Brain pericyte (primary cell): ENCODE measurements at regions not wholly inside any gene's neighbourhood (a gene's known extent, or its start where the extent isn't known, plus 50 kb on each side); places are given as distances from the start of the nearest gene placed in this dataset.

ENCODE experiments used
- DNase-seq: peaks from one replicate; pipeline ENCODE4 v3.0.0-alpha.2; 2012; ENCODE audit warnings: low read depth, low spot score

DNA sequence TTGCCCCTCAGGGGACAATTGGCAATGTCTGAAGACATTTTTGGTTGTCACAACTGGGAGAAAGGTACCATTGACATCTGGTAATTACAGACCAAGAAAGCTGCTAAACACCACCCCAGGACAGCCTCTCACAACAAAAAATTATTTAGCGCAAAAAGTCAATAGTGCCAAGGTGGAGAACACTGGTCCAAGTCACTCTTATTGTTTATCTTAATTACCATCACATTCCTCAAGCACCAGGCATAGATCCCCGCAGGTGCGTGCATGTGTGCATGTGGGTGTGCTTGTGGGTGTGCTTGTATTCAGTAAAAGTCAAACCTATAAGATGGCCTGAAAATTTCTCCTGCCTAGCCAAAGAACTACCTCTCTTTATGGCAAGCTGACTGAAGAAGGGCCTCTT, 74.9 kb upstream of the WDR75 start:
- no peak for DNase-seq

- DNase-seq: no peak
These were observed 73.9 kb upstream of the WDR75 start for GRCh38 chr2:189367343-189367742.

DNA sequence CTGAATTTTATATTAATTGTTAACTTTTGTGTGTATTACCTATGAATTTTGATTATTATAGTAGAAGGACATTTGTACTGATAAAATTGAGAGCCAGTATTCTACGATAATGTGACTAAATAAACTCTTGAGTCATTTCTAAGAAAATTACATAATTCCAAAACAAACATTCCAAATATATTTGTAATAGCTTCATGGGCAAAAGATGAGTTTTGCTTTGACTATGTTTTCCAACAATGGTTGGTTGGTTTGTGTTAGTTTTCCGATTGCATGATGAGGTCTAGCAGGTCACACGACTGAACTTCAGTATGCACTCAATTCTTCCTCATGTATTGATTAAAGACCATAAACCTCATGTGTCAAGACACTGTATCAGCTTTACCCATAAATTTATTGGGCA, 71.7 kb upstream of the WDR75 start:
- DNase-seq: no peak

- DNase-seq: no peak
These were observed 70.6 kb upstream of the WDR75 start for GRCh38 chr2:189370719-189371118.

GRCh38 chr2:189372688-189373257, 68.5 kb upstream of the WDR75 start:
- DNase-seq: no peak

DNA sequence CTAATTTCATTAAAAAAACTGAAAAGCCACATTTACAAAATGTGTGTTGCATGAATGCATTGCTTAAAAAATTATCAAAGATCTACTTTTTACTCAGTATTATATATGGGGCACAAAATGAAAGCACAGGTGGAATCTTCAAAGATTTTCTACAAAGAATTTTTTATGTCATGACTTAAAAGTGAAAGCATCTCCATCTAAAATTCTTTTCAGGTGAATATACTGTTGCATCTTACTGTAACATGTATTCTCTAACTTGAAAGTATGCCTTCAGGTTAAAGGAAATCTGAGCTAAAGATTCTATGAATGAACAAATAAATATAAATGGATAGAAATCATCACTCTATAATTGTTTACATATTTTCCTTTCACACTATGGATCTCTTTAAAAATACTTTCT, 66.8 kb upstream of the WDR75 start:
- no peak for DNase-seq

- no peak for DNase-seq
These were observed 65.4 kb upstream of the WDR75 start for GRCh38 chr2:189375842-189376241.

- no peak for DNase-seq
These were observed 62.0 kb upstream of the WDR75 start for GRCh38 chr2:189379287-189379630.

- no peak for DNase-seq
These were observed 61.5 kb upstream of the WDR75 start for GRCh38 chr2:189379731-189380261.

DNA sequence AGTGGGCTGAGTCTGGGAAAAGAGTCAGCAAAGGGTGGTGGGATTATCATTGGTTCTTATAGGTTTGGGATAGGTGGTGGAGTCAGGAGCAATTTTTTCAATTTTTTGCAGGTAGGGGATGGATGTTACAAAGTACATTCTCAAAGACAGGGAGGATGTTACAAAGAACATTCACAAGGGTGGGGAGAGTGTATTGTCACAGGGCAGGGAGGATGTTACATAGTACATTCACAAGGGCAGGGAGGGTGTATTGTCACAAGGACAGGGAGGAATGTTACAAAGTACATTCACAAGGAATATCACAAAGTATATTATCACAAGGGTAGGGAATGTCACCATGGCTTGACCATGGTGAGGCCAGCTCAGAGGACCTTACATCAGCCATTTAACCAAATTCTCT, 58.6 kb upstream of the WDR75 start:
- DNase-seq: no peak

DNA sequence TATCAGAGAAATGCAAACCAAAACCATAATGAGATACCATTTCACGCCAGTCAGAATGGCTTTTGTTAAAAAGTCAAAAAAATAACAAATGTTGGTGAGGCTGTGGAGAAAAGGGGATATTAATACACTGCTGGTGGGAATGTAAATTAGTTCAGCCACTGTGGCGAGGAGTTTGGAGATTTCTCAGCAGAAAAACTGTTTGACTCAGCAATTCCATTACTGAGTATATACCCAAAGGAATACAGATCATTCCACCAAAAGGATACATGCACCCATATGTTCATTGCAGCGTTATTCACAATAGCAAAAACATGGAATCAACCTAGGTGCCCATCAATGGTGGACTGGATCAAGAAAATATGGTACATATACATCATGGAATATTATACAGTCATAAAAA, 54.5 kb upstream of the WDR75 start:
- DNase-seq: no peak

- no peak for DNase-seq
These were observed 50.1 kb upstream of the WDR75 start for GRCh38 chr2:189391201-189391600.
